ENCODE measurements at regions not wholly inside any gene's neighbourhood (a gene's known extent, or its start where the extent isn't known, plus 50 kb on each side); places are given as distances from the start of the nearest gene placed in this dataset.
"Not testable (repeated sequence)": the region's sequence is repeated elsewhere in the genome, so short reads cannot be mapped to it uniquely, and the experiment has no call there.

DNA sequence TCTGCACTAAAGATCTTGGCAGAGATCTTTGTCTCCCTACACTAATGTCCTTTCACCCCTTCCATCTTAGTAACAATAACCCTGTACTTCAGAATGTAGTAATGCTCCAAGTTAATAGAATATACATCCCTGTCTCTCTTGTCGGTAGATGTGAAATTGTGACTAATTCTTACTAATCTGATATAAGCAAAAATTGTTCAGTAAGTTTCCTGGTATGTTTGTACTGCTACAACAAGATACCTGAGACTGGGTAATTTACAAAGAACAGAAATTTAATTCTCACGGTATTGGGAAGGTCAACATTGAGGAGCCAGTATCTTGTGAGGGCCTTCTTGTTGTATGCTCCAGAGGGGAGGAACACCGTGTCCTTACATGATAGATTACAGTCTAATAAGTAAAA is 1686.6 kb upstream of the CDH9 start:
- no peak for DNase-seq

DNA sequence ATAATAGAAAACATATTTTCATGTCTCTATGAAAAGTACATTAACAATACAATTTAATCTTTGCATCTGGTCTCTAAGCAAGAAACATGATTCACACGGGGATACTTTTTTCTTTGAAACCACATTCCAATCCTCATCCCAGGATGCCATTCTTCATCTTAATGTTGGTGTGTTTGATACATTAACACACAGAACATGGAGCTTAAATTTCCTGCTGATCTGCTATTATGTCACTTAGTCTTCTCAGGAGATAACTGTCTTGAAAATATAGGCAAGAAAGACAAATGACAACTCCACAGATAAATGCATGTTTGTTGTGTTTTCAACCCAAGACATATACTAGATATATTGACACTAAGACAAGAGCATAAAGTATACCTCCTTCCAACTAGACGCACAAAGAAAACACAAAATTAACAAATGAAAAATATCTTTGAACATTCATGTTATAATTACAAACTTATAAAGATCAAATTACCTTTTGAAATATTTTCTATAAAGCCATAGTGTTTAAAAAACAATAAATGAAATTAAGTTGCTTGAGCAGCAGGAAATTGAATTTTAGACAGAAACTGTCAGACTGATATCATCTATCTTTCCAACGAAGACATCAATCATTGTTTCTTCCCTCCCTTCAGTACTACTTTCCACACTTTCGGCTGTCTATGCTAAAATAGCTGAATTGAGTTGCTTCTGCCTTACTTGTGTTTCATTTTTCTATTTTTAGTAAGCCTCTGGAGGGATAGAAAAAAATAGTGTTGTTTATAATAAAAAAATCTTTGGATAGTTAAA is 1676.7 kb upstream of the CDH9 start:
- no peak for DNase-seq

GRCh38 chr5:28710360-28710759 is 1672.0 kb upstream of the CDH9 start:
- DNase-seq = no peak

DNA sequence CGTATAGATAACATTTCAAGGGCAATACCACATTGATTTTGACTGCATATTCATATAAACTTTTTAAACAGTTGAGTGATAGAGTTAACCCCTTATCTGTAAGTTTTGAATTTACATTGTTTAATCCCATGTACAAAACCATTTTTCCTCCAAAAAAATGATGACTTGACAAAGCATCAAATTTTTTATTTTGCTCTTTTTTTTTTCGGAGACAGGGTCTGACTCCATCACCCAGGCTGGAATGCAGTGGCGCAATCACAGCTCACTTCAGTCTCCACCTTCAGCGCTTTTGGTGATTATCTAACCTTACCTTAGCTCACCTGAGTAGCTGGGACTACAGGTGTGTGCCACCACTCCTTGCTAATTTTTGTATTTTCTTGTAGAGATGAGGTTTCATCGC is 1670.1 kb upstream of the CDH9 start:
- DNase-seq = no peak

DNA sequence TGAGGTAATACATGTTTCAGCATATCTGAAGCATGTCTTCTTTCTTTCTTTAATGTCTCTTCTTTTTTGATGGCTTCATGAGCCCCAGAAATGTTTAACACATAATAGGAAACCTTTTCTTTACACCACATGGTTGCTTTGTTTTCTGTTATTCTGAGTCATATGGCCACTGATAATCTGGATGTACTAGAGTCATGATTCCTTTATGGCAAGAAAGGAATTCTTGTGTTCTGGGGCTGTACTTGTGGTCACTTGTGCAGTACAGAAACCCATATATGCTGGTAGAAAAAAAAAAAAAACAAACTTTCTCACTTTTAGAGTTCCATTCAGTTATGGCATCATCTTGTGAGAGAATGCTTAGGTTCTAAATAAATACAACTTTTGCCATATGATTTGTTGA is 1669.3 kb upstream of the CDH9 start:
- no peak for DNase-seq

- DNase-seq = no peak
These were observed 1665.4 kb upstream of the CDH9 start for GRCh38 chr5:28703651-28704260.

DNA sequence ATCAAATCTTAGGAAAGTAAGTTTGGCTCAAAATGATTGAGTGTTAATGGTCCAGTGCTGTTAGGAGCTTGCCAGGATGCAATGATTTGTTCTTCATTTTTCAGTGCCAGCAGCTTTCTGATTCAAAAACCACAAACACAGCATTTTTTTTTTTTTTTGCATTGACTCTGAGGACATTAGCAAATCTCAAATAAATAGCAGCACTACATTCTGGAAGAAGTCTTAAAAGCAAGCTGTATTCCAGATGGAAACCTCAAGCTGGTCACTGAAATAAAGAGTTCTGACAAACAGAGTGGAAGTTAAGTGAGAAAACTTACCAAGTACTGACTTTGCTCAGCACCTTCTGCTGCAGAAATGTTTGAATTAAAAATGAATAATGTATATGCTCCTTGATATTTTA is 1653.1 kb upstream of the CDH9 start:
- DNase-seq = no peak

- DNase-seq = no peak
These were observed 1647.4 kb upstream of the CDH9 start for GRCh38 chr5:28685794-28686193.

DNA sequence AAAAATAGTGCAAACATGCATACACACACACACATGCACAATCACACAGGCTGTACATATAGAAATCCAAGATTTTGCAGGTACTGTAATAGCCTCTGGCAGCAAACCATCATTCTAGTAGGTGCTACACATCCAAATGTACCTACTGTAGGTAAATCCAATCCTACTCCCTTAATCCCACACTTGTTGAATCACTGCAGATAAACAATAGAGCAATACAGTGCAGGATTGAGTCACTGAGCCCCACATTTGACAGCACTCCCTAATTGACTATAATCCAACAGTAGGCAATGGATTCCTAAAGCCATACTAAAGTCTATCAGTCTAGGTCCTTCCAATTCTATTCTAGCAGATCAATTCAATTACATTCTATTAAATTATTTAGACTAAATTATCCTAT is 1640.5 kb upstream of the CDH9 start:
- no peak for DNase-seq

- no peak for DNase-seq
These were observed 1627.7 kb upstream of the CDH9 start for GRCh38 chr5:28666110-28666509.

DNA sequence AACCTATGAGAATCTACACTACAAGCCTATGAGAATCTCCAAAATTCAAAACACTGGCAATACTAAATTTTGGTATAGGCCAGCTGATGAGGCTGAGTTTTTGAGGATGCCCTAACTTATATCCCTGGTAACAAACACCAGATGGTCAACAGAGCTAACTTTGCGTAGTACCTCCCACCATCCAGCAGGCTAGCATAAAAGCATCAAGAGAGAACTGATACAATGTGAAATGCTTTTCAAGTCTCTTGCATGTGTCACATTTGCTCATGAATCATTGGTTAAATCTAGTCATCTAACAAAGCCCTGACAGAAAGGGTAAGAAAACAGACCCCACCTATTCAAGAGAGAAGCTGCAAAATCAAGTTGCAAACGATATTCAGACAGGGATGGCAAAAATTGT is 1609.7 kb upstream of the CDH9 start:
- DNase-seq = no peak

GRCh38 chr5:28632607-28633006 is 1594.2 kb upstream of the CDH9 start:
- no peak for DNase-seq

GRCh38 chr5:28603869-28604268 is 1565.5 kb upstream of the CDH9 start:
- no peak for DNase-seq

DNA sequence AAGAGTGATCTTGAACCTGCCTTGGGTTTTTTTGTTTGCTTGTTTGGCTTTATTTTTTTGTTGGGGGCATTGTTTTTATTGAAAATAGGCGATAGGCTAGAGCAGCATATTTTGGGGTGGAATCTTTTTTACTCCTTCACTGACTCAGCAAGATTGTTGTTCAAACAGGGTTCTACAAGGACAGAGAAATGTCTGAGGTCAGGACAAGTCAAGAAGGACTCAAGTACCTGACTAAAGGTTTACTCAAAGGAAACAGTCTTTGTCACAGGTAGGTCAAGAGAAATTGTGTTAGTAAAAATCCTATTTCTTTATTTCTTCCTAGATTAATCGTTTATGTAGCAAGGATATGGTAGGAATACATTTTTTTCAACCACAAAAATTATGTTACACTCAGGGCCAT is 1564.0 kb upstream of the CDH9 start:
- no peak for DNase-seq

- DNase-seq = not testable (repeated sequence)
These were observed 1558.3 kb upstream of the CDH9 start for GRCh38 chr5:28596707-28597106.

GRCh38 chr5:28580616-28581015 is 1542.2 kb upstream of the CDH9 start:
- DNase-seq = no peak

DNA sequence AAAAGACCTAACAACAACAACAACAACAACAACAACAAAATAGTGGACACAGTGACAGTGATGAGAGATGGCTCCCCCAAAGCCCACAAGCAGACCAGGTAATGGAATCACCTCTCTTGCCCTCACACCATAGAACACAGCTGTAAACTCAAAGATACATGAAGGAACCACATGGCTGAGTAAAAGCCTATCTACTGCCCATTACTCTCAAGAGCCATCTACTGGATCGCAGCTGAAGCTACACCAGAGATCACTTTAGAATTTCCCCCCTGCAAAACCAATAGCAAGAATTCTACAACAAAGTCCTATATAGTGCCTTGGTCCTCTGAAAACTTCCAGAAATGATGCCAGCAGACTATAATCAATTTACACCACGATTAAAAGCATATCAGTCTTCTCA is 1537.6 kb upstream of the CDH9 start:
- no peak for DNase-seq

DNA sequence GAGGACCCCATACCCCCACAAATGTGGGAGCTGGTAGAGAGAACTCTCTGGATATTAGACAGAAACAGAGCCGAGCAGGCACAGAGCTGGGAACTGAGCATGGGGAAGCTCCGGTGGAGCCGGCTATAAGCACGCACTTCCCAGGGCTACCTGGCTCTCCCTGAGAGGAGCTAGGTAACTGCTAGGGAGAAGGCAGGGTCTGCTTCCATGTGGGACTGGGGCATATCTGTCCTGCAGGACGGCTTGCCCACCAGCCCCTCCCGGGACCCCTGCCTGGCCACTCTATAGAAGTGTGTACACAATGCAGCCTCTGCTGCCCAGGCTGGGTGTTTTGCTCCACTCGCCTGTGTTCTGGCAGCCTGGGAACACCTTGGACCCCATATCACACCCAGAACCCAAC is 1537.0 kb upstream of the CDH9 start:
- DNase-seq = no peak

- DNase-seq = no peak
These were observed 1536.2 kb upstream of the CDH9 start for GRCh38 chr5:28574606-28575005.

- DNase-seq = no peak
These were observed 1528.7 kb upstream of the CDH9 start for GRCh38 chr5:28567048-28567447.

DNA sequence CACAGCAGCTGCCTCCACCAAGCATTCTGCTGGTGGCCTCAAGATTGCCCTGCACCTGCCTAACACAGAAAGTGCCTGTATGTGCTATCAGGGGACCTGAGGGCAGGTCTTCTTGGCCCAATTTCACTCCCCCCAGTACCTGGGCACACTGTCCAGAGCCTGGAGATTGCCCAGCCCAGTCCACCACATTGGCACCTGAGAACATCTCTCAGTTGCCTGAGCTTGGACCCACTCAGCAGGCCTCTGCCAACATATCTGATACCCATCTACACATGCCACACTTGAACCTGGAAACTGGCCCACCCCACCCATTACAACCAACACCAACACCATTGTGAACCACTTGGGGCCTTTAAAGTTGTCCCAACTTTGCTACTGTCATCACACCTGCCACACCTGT is 1523.1 kb upstream of the CDH9 start:
- DNase-seq = no peak

DNA sequence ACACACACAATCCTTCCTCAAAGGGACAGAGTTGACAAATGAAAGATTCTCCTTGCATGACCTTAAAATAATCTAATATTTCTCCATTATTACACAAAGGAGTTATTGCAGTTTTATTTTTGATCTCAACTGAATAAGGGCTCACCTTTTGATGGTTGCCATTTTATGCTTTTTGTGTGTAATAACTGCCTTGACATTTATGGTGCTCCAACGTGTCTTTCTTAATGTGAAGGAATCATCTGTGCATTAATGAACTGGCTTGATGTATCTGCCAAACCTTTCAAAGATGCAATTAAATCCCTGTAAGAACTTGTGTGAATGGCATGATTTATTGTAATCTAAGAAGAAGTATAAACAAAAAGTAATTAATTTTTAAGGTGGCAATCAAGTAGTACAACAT is 1519.8 kb upstream of the CDH9 start:
- DNase-seq = no peak

DNA sequence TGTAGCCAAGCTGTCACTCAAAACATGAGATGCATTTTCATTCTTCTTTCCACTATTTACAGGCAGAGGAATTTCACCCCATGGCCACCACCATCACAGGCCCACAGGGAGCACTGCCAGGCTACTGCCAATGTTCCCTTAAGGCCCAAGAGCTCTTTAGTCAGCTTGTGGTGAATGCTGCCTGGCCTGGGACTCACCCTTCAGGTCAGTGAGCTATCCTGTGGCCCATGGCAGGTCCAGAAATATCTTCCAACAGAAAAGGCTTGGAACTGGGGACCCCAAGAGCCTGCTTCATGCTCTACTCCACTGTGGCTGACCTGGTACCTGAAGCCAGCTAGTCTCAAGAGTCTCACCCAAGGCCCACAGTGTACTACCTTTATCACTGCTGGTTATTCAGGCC is 1518.7 kb upstream of the CDH9 start:
- DNase-seq = no peak

- no peak for DNase-seq
These were observed 1511.2 kb upstream of the CDH9 start for GRCh38 chr5:28549588-28549987.

GRCh38 chr5:28548856-28549255 is 1510.5 kb upstream of the CDH9 start:
- no peak for DNase-seq
